ENCODE measurements at regions not wholly inside any gene's neighbourhood (a gene's known extent, or its start where the extent isn't known, plus 50 kb on each side); places are given as distances from the start of the nearest gene placed in this dataset.

- no peak for TF ChIP-seq IRF3 (IDR thresholded peaks at IDR 0.05; ENCODE audit: low read depth, low read length)
- no peak for TF ChIP-seq NRF1 (IDR thresholded peaks at IDR 0.05; ENCODE audit: low read depth, low read length)
- TF ChIP-seq PBX3 (IDR thresholded peaks at IDR 0.05) = no peak
- TF ChIP-seq GABPA (IDR thresholded peaks at IDR 0.05; ENCODE audit: low read depth) = no peak
- no peak for TF ChIP-seq FOXJ3 (CRISPR knock-in tag; IDR thresholded peaks at IDR 0.05)
- TF ChIP-seq REST (IDR thresholded peaks at IDR 0.05; ENCODE audit: low read depth, low read length) = no peak
Measured at GRCh38 chr2:56732946-56733345, 549.2 kb downstream of the CCDC85A start (continued).

- H4K20me1 ChIP-seq (ENCODE audit: insufficient read depth) = no peaks in the 10 kb centered on the region
- TF ChIP-seq JUND (IDR thresholded peaks at IDR 0.05) = peak; percentile 65
- TF ChIP-seq TCF12 (IDR thresholded peaks at IDR 0.05) = peak; percentile 71
- peak; percentile 79; the same call in 1 of the 2 replicates for TF ChIP-seq MEF2A (IDR thresholded peaks at IDR 0.05; ENCODE audit: borderline replicate concordance, low read depth)
- peak in 1 of 2 experiments; percentile 86; a peak in 2 of 4 replicates for TF ChIP-seq EP300 (IDR thresholded peaks at IDR 0.05; ENCODE audit: borderline replicate concordance in 1 of 2, low read depth in 1 of 2, low read length in 1 of 2)
- peak; percentile 66; the same call in 1 of the 2 replicates for TF ChIP-seq FOSL2 (IDR thresholded peaks at IDR 0.05; ENCODE audit: borderline replicate concordance, low read depth)
- TF ChIP-seq PBX3 (IDR thresholded peaks at IDR 0.05) = peak; percentile 64
- TF ChIP-seq RFX5 (IDR thresholded peaks at IDR 0.05; ENCODE audit: low read length) = no peak
- TF ChIP-seq USF2 (IDR thresholded peaks at IDR 0.05; ENCODE audit: borderline replicate concordance, low read depth, low read length) = no peak
- peak; percentile 49; the same call in 1 of the 2 replicates for TF ChIP-seq TEAD4 (IDR thresholded peaks at IDR 0.05; ENCODE audit: borderline replicate concordance, insufficient read depth)
- TF ChIP-seq NFIC (IDR thresholded peaks at IDR 0.05; ENCODE audit: borderline replicate concordance) = peak; percentile 41; the same call in 1 of the 2 replicates
- H3K9me3 ChIP-seq = peaks cover 9% of the 10 kb centered on the region; the same call in 1 of the 2 replicates
- H3K27me3 ChIP-seq (ENCODE audit: insufficient read depth) = no peaks in the 10 kb centered on the region
- H3F3A ChIP-seq (replicated peaks; ENCODE audit: insufficient read depth) = peaks cover 64% of the 10 kb centered on the region
- H3K4me1 ChIP-seq (ENCODE audit: control insufficient read depth in 1 of 2, insufficient read depth in 2 of 2, low read depth in 1 of 2, low read length in 1 of 2) = peaks cover 0 to 19% of the 10 kb centered on the region in 2 experiments
- peak overlapping the region; percentile 72 to 98; a peak in 3 of 4 replicates for H3K27ac ChIP-seq (ENCODE audit: low read depth in 2 of 2, low read length in 1 of 2)
- H3K9ac ChIP-seq = peak overlapping the region; percentile 51
- 9% methylated on average over 1 of the region's 1 CpG for WGBS (ENCODE audit: low lambda C conversion rate)
- no peaks in the 10 kb centered on the region for H3K9me2 ChIP-seq
- H3K79me2 ChIP-seq (ENCODE audit: insufficient read depth) = peaks cover 85% of the 10 kb centered on the region
- H3K4me2 ChIP-seq = peak overlapping the region; percentile 45; the same call in 1 of the 2 replicates
- ChIA-PET CTCF (no interaction called here), POLR2A (no interaction called here)
- DNase-seq = no peak
- H3K36me3 ChIP-seq (replicated peaks in 1 of 2; ENCODE audit: control insufficient read depth in 1 of 2, insufficient read depth in 2 of 2, low read length in 1 of 2) = peaks cover 0 to 42% of the 10 kb centered on the region in 2 experiments
- H2AFZ ChIP-seq (ENCODE audit: low read depth) = no peak overlapping the region; the same call in 1 of the 2 replicates
- H3K4me3 ChIP-seq (ENCODE audit: low read depth in 2 of 2, low read length in 1 of 2) = no peak overlapping the region
Measured at GRCh38 chr2:56739413-56739812, 555.6 kb downstream of the CCDC85A start.
